SK-N-SH (cell line): ENCODE measurements at regions not wholly inside any gene's neighbourhood (a gene's known extent, or its start where the extent isn't known, plus 50 kb on each side); places are given as distances from the start of the nearest gene placed in this dataset.

Source experiments
- CTCF ChIP-seq: fragments of 200-600 bp; sonication (generic); IDR thresholded peaks from 2 replicates; pipeline ENCODE4 v1.6.1; 2017; ENCODE audit warnings: antibody characterized with exemption, mild to moderate bottlenecking, moderate library complexity
- EP300 ChIP-seq, 2 experiments: IDR thresholded peaks; 2 replicates each; pipeline versions ENCODE4 v1.4.0 to v1.6.1; 2012; ENCODE audit warnings: borderline replicate concordance in 1 of 2, low read depth in 1 of 2, low read length in 1 of 2
- FOXJ3 ChIP-seq: sonication (generic); formaldehyde crosslinking; IDR thresholded peaks from 2 replicates; pipeline ENCODE4 v1.5.1; 2020; ENCODE audit warnings: mild to moderate bottlenecking, missing genetic modification reagents
- JUND ChIP-seq: IDR thresholded peaks from 2 replicates; pipeline ENCODE4 v1.4.0; 2012
- POLR2AphosphoS5 ChIP-seq: IDR thresholded peaks from 2 replicates; pipeline ENCODE4 v1.6.1; 2012; ENCODE audit warnings: low read depth, low read length
- REST ChIP-seq: IDR thresholded peaks from 2 replicates; pipeline ENCODE4 v1.6.1; 2012; ENCODE audit warnings: mild to moderate bottlenecking, low read depth, low read length, moderate library complexity
- SIN3A ChIP-seq: IDR thresholded peaks from 2 replicates; pipeline ENCODE4 v1.6.1; 2012; ENCODE audit warnings: low read depth, mild to moderate bottlenecking, low read length, moderate library complexity, borderline replicate concordance

- no peak for TF ChIP-seq JUND
- no peak for TF ChIP-seq REST
- no peak for TF ChIP-seq SIN3A
- TF ChIP-seq CTCF, result no peak
- no peak for TF ChIP-seq POLR2AphosphoS5
- TF ChIP-seq EP300 (IDR thresholded peaks at IDR 0.05; ENCODE audit: borderline replicate concordance in 1 of 2, low read depth in 1 of 2, low read length in 1 of 2), result no peak
- no peak for TF ChIP-seq FOXJ3 (CRISPR knock-in tag)
Measured at GRCh38 chr18:72376256-72376655, 167.9 kb downstream of the CBLN2 start.
